IPS-NIHi7 (cell line): ENCODE measurements at regions not wholly inside any gene's neighbourhood (a gene's known extent, or its start where the extent isn't known, plus 50 kb on each side); places are given as distances from the start of the nearest gene placed in this dataset.
"Not testable (repeated sequence)": the region's sequence is repeated elsewhere in the genome, so short reads cannot be mapped to it uniquely, and the experiment has no call there.

Experiments
- DNase-seq: peaks from one replicate; pipeline ENCODE4 v3.0.0; 2012; ENCODE audit warnings: mixed read lengths; ENCODE audit errors: extremely low spot score

- no peak for DNase-seq
Observed at GRCh38 chr19:13652810-13653590, 111.3 kb upstream of the MRI1 start.

GRCh38 chr19:13646758-13647157 is 117.6 kb upstream of the MRI1 start:
- DNase-seq, result no peak

- no peak for DNase-seq
Observed at GRCh38 chr19:13644645-13645044, 119.7 kb upstream of the MRI1 start.

GRCh38 chr19:13640611-13641010 is 123.7 kb upstream of the MRI1 start:
- DNase-seq, result no peak

- no peak for DNase-seq
Observed at GRCh38 chr19:13639342-13639929, 124.9 kb upstream of the MRI1 start.

- DNase-seq, result no peak
Observed at GRCh38 chr19:13637664-13638063, 126.7 kb upstream of the MRI1 start.

GRCh38 chr19:13634658-13635057 is 128.4 kb upstream of the CACNA1A start:
- DNase-seq, result no peak

GRCh38 chr19:13633522-13633922 is 127.2 kb upstream of the CACNA1A start:
- DNase-seq, result no peak

- peak; percentile 33 for DNase-seq
Observed at GRCh38 chr19:13633109-13633508, 126.8 kb upstream of the CACNA1A start.

GRCh38 chr19:13632164-13632563 is 125.9 kb upstream of the CACNA1A start:
- not testable (repeated sequence) for DNase-seq

- DNase-seq, result no peak
Observed at GRCh38 chr19:13629687-13630357, 123.5 kb upstream of the CACNA1A start.

GRCh38 chr19:13627531-13627930 is 121.3 kb upstream of the CACNA1A start:
- DNase-seq, result no peak

- DNase-seq, result no peak
Observed at GRCh38 chr19:13623716-13624710, 117.7 kb upstream of the CACNA1A start.

GRCh38 chr19:13622766-13623715 is 116.8 kb upstream of the CACNA1A start:
- DNase-seq, result peak; percentile 38

- peak; percentile 75 for DNase-seq
Observed at GRCh38 chr19:13621413-13621812, 115.1 kb upstream of the CACNA1A start.

- DNase-seq, result no peak
Observed at GRCh38 chr19:13619203-13619632, 112.9 kb upstream of the CACNA1A start.

GRCh38 chr19:13615890-13616289 is 109.6 kb upstream of the CACNA1A start:
- DNase-seq, result no peak

- DNase-seq, result no peak
Observed at GRCh38 chr19:13613447-13613846, 107.2 kb upstream of the CACNA1A start.

GRCh38 chr19:13611596-13611995 is 105.3 kb upstream of the CACNA1A start:
- DNase-seq, result no peak

GRCh38 chr19:13610039-13610691 is 103.9 kb upstream of the CACNA1A start:
- no peak for DNase-seq
